ENCODE measurements at regions not wholly inside any gene's neighbourhood (a gene's known extent, or its start where the extent isn't known, plus 50 kb on each side); places are given as distances from the start of the nearest gene placed in this dataset.

DNA sequence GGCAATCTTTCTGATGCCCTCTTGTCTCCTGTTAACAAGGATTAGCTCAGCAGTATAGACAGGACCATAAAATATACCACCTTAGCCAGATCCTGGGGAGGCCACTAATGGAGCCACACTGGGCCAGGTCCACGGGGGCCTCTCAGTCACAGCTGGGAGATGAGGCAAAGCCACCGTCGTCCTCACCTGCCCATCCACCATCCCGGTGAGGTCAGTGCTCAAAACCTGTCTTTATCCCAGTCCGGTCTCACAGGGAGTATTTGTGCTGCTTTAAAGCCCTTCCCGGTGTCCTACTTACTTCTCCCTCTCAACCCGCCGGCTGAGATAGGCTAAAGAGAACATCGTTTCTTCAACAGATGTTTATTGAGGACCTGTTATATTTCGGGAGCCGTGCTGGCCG is 104.3 kb downstream of the EDN3 start:
- no peak for DNase-seq

DNA sequence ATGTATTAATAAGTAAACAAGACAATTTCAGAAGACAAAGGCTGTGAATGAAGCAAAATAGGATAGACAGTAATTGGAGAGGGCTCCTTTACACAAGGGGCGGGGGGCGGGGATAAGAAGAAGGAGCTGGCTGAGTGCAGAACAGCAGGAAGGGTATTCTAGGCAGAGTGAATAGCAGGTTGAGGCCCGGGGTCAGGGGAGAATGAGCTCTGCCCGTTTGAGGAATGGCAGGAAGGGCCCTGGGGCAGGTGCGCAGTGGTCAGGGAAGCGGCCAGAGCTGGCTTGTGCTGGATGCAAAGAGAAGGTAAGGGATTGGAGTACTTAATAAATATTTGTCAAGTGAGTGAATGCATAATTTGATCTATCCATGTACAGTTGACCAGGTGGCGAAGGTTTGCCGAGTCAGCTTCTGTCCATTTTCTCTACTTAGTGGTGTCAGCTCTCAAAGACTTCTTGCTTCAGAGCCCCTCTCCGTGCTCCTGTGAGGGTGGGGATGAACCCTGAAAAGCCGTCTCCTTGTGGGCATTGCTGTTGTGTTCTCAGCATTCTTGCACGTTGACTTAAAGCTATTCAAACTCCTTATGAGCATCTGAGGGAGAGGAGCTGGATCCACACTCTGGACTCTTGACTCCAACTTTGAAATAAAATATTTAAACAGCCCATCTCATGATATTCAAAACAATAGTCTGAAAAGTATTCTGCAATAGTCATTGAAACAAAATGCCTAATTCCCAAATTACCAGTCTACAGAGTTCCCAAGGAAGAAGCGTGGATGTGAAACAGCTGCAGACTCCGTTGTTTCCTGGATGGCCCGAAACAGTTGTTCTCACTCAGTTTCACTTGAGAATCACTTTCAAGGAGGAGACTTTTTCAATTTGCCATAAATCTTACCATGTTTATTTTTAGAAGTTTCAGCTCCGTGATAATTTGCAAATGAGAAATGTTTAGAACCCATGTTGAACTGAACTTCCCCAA is 105.1 kb downstream of the EDN3 start:
- DNase-seq = no peak

DNA sequence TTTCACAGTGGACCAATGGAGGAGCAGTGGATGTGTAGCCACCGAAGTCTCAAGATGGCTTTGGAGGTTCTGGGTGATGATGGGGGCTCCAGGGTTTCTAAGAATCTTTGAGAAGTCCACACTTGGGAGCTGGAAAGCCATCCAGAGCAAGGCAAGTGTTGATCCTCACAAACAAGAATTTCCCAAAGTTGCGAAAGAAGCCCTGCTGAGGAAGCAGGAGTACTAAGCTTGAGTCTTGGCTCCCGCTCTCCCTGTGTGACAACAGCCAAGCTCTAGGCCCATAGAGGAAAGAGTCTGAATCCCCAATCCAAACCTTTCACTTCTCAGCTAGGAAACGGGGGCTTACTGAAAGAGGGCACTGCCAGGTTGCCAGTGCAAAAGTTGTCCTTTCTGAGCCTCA is 106.0 kb downstream of the EDN3 start:
- no peak for DNase-seq

DNA sequence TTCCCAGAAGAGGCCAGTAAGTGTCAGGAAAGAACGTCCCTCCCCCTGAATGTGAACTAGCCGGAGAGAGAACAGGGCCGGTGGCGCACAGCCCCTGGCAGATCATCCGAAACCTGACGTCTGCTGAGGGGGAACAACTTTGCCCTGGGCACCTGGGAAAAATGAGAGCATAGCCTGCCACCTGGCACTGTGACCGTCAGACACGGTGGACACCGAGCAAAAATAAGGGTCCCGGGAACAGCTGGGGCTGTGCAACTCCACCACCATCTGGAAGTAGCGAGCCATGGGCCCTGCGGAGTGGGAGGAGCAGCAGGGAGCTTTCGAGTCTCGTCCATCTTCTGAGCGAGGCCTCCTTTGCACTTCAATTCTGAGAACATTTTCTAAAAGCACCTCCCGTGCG is 110.8 kb downstream of the EDN3 start:
- no peak for DNase-seq

DNA sequence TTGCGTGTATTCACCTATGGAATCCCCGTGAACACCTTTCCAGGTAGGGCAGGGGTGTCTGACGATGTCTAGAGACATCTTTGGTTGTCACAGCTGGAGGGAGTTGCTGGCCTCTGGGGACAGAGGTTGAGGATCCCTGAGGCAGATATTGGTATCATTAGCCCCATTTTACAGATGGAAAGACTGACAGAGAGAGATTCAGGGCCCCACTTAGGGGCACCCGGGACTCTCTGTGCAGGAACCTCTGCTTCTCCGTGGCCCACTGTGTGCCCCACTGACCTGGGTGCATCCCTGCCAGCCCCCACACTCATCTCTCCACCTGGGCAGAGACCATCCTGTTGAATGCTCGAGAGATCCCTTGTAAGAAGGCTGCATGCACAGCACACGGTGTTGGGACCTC is 111.2 kb downstream of the EDN3 start:
- no peak for DNase-seq

DNA sequence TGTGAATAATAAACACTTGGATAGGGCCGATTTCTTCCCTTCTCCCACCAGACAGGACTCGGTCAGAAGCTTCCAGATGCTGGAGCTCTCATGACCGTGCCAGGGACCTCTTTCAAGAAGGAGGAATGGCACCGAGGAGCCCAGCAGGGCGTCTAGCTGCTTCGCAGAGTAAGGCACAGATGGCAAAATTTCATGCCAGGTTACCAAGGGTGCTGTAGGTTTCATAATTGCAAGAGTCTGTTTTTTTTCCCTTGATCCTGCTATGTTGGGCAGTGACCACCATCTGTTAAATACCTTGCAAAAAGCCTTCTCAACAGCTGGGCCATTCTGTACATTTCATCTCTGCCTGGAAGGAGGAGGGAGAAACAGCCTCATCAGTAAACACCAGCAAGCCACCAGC is 111.8 kb downstream of the EDN3 start:
- no peak for DNase-seq

DNA sequence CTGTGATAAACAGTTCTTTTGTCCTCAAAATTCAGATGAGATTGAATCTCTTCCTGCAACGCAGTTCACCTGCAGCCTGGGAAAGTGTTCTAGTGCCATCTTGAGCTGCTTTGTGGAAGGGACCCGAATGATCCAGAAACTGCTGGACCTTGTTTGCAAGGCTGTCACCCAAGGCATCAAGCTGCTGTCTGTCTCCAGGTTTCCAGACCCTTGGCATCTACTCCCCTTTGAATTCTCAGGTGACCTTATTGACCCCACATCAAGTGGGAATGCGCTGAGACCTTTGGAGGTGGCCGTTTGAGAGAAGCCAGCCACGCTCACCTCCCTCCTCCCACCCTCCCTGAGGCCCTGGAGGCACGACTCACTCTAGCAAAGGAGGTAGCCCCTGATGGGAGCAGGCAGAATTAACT is 112.5 kb downstream of the EDN3 start:
- no peak for DNase-seq

DNA sequence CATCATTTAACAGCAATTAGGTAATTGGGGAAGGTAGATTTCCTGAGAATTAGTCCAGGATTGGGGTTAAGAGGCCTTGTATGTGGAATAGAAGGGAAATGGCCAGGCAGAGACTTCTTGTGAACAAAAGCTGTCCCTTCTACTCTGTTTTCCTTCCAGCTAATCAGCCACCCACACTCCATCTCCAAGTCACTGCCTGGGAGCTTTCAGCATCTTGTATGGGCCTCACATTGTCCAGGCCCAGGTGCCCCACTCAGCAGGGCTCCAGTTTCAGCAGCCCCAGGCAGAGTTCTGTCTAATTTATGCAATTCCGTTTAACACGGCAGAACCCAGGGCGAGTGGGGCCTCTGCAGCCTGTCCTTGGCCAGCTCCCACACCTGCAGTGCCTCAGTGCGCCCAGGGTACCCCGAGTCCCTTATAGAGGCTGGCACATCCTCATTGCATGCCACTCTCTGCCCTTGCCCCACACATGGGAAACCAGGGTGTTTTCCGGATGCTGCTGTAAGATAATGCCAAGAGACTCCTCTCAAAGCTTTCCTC is 113.0 kb downstream of the EDN3 start:
- DNase-seq = no peak

DNA sequence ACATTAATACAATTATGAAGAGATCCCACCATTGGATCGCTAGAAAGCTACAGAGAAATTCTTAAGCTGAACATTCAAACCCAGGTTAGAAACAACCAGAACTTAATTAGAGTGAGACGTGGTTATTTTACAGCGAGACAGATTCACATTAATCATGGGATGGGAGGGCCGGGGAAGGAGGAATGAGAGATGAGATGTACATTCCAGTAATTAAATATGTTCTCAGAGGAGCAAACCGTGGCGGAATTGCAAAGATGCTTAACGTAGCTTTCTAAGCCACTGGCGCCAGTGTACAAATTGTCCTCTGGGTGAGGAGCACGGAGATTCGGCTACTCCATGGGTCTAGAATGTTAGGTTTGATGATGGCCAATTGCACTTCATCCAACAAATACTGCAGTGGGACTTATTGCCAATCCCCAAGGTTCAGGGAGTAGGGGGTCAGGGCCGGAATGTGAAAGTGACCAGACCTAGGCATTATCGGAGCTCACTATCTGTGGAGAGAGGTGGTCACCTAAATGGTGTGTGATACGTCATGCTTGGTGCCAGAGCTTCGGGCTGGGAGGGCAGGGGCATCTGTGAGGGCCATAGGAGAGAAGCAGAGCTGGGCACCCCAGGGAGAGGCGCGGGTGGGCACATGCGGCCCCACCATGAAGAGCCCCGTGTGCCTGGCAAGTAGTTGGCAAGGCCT is 114.7 kb downstream of the EDN3 start:
- DNase-seq = no peak

DNA sequence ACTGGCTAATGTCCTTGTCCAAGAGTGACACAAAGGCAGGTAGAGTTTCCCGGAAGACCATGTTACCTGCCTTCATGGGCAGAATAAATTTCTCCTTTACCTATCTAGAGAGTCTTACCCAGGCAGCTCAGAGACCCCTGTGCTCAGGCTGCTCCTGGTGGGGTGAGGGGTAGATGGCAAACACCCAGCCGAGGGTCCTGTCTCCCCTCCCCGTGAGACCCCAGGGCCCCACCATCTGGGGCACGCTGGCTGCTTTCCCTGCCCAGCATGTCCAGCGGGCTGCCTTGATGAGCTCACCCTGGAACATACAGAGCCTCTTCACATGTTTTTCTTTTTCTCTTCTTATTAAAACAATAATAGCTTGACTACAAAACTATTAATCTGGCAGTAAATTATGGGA is 116.5 kb downstream of the EDN3 start:
- no peak for DNase-seq

DNA sequence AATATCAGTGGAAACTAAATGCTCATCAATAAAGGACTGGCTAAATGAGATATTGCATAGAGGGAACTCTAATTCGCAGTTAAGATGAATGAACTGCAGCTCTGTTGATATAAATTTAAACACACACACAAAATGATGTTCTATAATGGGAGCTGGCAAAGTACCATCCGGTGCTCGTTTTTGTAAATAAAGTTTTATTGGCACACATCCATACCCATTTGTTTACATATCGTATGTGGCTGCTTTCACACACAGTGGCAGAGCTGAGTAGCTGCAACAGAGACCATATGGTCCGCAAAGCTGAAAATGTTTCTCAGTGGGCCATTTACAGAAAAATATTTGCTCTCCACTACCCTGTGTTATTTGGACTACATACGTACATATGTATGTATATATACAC is 120.7 kb downstream of the EDN3 start:
- DNase-seq = no peak

DNA sequence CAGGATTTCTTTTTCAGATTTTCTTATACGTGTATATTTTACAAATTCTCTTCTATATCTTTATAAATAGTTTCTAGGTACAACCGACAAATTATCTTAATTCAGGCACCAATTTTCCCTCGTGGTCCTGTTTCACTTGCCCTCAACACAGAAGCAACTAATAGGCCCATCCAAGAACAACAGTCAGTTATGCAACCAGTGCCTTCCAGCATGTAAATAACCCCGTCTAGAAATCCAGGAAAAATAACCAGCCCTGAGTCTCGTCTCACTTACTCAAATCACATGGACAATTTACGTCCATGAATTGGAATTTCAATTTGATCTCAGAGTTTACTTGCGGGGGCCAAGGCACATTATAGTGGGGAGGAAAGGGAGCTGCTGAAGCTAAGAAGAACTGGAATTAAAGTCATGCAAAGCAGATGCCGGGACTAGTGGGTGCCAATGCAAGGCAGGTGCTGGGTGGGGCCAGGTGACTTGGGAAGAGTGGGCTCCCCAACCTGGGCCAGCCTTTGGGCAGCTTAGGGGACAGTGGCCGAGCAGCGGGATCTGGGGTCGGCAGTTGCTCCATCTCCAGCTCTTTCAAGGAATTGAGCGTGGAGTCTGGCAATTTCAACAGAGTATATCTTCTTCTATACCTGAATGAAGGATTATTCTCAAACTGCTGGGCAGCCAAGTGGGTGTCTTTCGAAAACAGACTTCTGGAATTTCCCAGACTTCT is 121.7 kb downstream of the EDN3 start:
- no peak for DNase-seq

DNA sequence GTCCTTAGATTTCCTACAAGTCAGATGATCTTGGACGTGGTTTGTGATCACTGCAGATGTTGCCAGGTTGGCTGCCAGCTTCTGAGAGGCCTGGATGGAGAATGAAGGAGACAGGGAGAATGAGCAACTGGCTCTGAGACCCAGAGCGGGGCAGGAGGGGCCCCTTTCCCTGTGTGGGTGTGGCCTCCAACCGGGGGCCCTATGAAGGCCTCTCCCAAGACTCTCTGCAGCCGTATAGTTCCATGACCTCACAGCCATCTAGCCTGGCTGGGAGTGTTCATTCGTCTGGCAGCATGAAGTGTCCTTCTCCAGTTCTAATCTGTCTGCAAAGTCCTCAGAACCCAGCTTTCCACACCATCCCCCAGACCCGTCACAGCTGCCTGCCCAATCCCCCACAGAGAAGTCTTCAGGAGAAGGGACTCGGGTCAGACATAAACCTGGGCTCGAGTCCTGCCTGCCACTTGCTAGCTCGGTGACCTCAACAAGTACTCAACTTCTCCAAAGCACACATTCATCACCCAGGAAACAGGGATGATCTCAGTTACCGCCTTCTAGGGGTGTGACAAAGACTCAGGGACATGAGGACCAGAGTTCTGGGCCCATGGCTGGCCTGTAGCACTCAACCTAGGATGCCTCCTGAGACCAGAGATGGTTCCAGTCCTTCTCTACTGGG is 122.6 kb downstream of the EDN3 start:
- DNase-seq = no peak

DNA sequence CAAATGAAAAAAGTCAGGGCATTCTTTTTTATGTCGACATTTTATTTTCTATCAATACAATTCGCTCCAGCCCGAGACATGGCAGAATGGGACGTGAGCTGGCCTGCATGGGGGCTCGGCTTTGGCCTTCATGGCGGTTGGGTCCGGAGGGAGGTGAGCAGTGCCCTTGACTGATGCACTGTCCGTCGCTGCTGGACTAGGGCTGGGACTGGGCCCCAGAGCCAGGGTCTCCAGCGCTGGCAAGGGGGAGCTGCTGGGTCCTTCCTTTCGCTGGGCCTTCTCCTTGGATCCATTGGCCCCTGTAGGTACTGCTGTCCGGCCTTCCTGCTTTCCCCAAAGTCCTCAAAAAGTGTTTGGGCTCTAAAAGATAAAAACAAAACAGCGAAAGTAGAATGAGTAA is 124.6 kb downstream of the EDN3 start:
- no peak for DNase-seq

DNA sequence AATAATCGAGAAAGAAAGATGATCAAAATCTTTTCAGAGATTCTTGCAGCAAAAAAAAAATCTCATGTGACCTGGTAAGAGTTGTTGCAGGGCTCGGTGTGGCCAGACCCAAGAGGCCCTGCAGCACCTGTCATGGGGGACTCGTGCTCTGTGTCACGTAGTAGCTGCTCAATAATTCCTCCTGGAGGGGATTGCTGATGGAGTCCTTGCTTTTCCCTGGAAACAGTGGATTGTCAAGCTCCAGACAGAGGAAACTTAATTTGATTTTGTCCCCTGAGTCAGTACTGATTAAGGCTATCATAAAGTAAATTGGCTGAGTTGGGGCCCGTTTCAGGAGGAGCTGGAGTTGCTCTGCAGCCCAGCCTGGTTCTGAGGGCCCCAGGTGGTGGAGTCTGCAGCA is 125.2 kb downstream of the EDN3 start:
- DNase-seq = no peak

DNA sequence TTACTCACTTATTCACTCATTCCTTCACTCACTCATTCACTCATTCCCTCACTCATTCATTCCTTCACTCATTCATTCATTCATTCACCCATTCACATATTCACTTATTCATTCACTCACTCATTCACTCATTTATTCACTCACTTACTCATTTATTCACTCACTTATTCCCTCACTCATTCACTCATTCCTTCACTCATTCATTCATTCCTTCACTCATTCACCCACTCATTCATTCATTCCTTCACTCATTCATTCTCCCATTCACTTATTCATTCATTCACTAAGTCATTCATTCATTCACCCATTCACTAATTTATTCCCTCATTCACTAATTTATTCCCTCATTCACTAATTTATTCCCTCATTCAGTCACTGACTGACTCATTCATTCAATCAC is 127.6 kb downstream of the EDN3 start:
- no peak for DNase-seq

DNA sequence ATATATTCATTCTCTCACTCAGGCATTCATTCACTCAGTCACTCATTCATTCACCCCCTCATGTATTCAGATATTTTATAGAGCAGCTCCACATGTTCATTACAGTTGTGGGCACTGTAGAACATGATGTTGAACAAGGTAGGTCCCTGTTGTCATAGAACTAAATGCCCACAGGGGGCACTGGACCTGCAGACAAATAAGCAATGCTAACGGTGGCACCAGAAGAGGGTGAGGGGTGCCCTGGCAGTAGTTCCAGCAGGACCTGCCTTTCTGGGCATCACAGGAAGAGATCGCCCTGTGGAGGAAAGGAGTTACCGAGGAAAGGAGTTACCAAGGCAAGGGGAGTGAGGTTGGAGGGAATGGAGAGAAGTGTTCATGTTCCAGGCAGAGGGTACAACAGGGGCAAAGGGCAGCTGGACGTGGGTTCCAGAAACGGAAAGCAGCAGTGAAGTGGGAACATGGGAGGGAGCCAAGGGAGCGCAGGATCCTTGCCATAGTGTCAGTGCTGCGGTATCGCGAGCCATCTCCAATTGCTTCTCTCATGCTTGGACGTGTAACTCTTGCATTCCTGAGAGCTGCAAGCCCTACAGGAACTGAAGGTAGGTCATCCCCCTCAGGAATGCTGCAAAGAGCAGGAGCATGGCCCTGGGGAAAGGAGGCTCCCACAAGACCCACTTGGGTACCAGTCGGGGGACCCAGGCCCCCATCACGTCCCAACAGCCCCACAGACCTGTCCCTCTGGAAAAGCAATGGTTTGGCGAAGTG is 128.2 kb downstream of the EDN3 start:
- no peak for DNase-seq

DNA sequence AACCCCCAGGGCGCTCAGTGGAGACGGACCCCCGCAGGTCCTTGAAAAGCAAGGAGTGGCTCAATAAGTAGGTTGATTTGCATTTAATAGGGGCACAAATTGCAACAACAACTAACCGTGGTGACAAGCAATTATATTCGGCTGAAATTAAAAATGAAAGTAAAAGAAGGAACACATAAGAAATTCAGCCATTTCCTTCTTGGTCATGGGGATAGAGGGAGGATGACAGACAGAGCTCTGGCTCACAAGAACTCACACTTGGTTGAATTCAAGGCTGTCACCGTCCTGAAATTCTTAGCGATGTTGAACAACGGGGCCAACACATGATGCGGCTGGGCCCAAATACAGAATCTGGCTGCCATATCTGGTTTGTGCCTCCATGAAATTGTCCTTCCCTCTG is 129.0 kb downstream of the EDN3 start:
- DNase-seq = no peak

DNA sequence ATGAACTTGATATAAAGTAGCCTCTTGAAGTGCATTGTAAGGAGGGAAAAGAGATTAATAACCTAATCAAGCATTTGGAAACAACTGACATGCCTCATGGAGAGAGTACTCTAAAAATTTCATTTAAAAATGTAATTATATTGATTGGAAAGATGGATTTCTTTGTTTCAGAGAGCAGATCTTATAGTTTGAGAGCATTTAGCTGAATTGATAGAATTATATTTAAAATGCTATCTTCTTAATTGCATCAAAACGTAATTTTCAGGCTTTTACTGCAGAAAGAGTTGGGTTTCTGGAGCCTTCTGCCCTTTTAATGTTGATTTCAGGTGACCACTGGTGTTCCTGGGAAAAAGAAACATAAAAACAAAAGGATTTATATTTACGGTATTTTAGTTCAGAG is 130.6 kb downstream of the EDN3 start:
- DNase-seq = no peak

DNA sequence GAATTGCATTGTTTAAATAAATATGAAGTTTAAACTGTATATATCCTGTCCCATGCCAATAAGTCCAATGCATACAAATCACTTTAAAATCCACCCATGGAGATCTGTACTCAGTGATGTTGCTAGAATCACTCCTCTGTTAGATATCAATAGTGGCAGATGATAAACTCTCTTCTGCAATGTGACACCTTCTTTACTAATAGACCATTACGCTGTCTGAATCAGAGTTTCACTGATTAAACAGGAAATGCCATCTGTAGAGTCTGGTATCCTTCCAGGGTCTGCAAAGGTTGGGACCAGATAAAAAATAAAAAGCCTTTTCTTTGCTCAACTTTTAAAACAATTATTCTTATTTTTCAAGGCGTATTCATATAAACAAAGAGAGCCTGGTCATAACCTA is 134.5 kb downstream of the EDN3 start:
- DNase-seq = no peak

DNA sequence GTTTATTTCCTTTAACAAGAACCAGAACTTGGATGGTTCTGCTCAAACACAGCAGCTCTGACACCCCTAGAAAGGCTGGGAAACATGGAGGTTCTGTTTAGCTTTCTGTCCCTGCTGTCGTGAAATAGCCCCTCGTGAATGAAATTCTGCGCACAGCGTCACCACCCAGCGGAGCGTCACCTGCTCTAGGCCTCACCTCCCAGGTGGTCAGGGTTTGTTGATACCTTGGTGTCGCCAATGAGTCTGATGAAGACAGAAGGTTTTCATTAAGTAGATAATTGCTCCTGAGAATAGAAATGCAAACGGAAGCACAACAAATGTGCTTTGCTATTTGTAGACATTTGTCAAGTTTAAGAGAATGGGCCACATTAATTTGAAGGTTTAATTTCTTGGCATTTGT is 135.1 kb downstream of the EDN3 start:
- DNase-seq = no peak

DNA sequence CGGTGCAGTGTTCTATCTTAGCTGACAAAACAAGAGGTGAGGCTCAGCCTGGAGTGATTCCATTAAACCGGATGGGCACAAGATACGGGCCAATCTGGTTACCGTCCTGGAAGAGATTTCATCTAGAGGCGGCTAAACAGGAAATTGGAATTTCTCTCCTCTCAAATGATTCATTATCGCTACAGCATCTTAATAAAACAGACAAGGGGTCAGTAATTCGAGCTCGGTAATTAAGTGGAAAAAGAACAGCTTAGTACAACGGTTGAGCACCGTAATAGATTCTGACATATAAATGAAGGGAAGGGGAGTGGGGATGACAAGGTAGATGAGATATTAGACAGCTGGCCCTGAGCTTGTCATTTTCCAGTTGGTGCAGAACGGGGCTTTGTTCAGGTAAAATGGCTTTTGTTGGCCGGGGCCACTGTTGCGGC is 137.2 kb downstream of the EDN3 start:
- no peak for DNase-seq
